GM12892 (cell line): ENCODE measurements at regions not wholly inside any gene's neighbourhood (a gene's known extent, or its start where the extent isn't known, plus 50 kb on each side); places are given as distances from the start of the nearest gene placed in this dataset.

Experiments
- POLR2AphosphoS5 ChIP-seq: IDR thresholded peaks from 2 replicates; pipeline ENCODE4 v1.6.1; 2011; ENCODE audit warnings: low read depth, low read length, control low read depth
- TAF1 ChIP-seq: IDR thresholded peaks from 2 replicates; pipeline ENCODE4 v1.6.1; 2011; ENCODE audit warnings: low read depth, mild to moderate bottlenecking, control low read depth, low read length, borderline replicate concordance

DNA sequence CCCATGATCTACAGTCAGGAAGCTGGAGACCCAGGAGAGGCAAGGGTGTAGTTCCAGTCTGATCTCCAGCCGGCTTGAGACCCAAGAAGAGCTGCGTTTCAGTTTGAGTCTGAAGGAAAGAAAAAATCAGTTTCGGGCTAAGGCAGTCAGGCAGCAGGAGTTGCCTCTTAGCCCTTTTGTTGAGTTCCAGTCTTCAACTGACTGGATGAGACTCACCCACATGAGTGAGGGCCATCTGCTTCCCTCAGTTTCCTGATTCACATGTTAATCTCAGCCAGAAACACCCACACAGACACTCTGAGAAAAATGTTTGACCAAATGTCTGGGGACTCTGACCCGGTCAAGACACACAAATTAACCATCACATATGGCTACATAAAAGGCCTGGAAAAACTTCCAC, 73.6 kb upstream of the ELOVL6 start:
- TF ChIP-seq POLR2AphosphoS5: no peak
- no peak for TF ChIP-seq TAF1
